Endothelial cell of umbilical vein (primary cell): ENCODE measurements at regions not wholly inside any gene's neighbourhood (a gene's known extent, or its start where the extent isn't known, plus 50 kb on each side); places are given as distances from the start of the nearest gene placed in this dataset.

Source experiments
- BruUV-seq: library from RNA; stranded (reverse); fragments of 400-500 nt; replicated peaks from 2 replicates; lab custom pipeline; 2021; lab: Mats Ljungman, UMichigan
- CTCF ChIA-PET: fragments of 300-600, 350-600 bp; sonication (Branson Sonifier 250); formaldehyde crosslinking; loops from one replicate; lab custom pipeline; 2021; ENCODE audit warnings: antibody characterized with exemption, inconsistent platforms; lab: Charles Lee
- POLR2A ChIA-PET: fragments of 300-600, 350-600 bp; sonication (Branson Sonifier 250); formaldehyde crosslinking; loops from one replicate; lab custom pipeline; 2021; ENCODE audit warnings: antibody characterized with exemption, inconsistent platforms; lab: Charles Lee
- DNase-seq: peaks from one replicate; pipeline ENCODE4 v3.0.0-alpha.2; 2011; ENCODE audit warnings: low read depth, low spot score
- FAIRE-seq: peaks from 2 replicates; lab custom pipeline; 2011; peaks lifted over from hg19 to GRCh38; lab: Jason Lieb, UNC
- H2AFZ ChIP-seq: 2 replicates; pipeline ENCODE4 v1.6.0; 2012; ENCODE audit warnings: low read depth, low read length, control low read depth, inconsistent platforms
- H3K27ac ChIP-seq: 2 replicates; pipeline ENCODE4 v1.5.1; 2011; ENCODE audit warnings: low read depth, mild to moderate bottlenecking, control low read depth, low read length, moderate library complexity; ENCODE audit not compliant: insufficient read depth
- H3K27me3 ChIP-seq, 2 experiments: 2 replicates each; pipeline versions ENCODE4 v1.6.0 to v1.6.1; 2011; ENCODE audit warnings: low read length in 2 of 2, mixed read lengths in 1 of 2; ENCODE audit not compliant: control insufficient read depth in 2 of 2, insufficient read depth in 2 of 2
- H3K36me3 ChIP-seq, 2 experiments: 2 replicates in 1 of 2; 3 replicates in 1 of 2; pipeline ENCODE4 v1.5.1; 2011; ENCODE audit warnings: low read length in 2 of 2, mild to moderate bottlenecking in 1 of 2, moderate library complexity in 1 of 2; ENCODE audit not compliant: control insufficient read depth in 2 of 2, insufficient read depth in 2 of 2; ENCODE audit errors: extremely low read depth in 1 of 2
- H3K4me1 ChIP-seq: 3 replicates; pipeline ENCODE4 v1.5.1; 2011; ENCODE audit warnings: mild to moderate bottlenecking, low read length; ENCODE audit not compliant: control insufficient read depth, insufficient read depth; ENCODE audit errors: extremely low read depth
- H3K4me2 ChIP-seq: 2 replicates; pipeline ENCODE4 v1.6.1; 2011; ENCODE audit warnings: low read length, control low read depth, mixed read lengths; ENCODE audit not compliant: insufficient read depth
- H3K4me3 ChIP-seq, 3 experiments: fragments of 200-600 bp in 1 of 3; sonication (generic), shearing (Covaris generic) in 1 of 3; replicated peaks in 1 of 3; 2 replicates each; pipeline ENCODE4 v1.5.1; 2011 to 2016; ENCODE audit warnings: control low read depth in 3 of 3, low read length in 3 of 3, mild to moderate bottlenecking in 2 of 3, inconsistent platforms in 1 of 3, low read depth in 1 of 3, moderate library complexity in 1 of 3; ENCODE audit not compliant: insufficient read depth in 1 of 3
- H3K79me2 ChIP-seq: 2 replicates; pipeline ENCODE4 v1.6.0; 2012; ENCODE audit warnings: low read length, inconsistent platforms; ENCODE audit not compliant: control insufficient read depth, insufficient read depth
- H3K9ac ChIP-seq: replicated peaks from 2 replicates; pipeline ENCODE3; 2011; ENCODE audit warnings: low read length, control low read depth; ENCODE audit not compliant: insufficient read depth; ENCODE audit errors: extremely low read depth
- H3K9me1 ChIP-seq: replicated peaks from 3 replicates; pipeline ENCODE4 v1.6.0; 2011; ENCODE audit warnings: mild to moderate bottlenecking, low read length; ENCODE audit not compliant: control insufficient read depth, insufficient read depth; ENCODE audit errors: extremely low read depth
- H3K9me3 ChIP-seq: replicated peaks from 2 replicates; pipeline ENCODE4 v1.5.1; 2012; ENCODE audit warnings: low read length, inconsistent platforms; ENCODE audit not compliant: control insufficient read depth, insufficient read depth
- H4K20me1 ChIP-seq: replicated peaks from 2 replicates; pipeline ENCODE3; 2011; ENCODE audit warnings: mild to moderate bottlenecking, low read length; ENCODE audit not compliant: control insufficient read depth, insufficient read depth; ENCODE audit errors: extremely low read depth
- EZH2 ChIP-seq: IDR thresholded peaks from 2 replicates; pipeline ENCODE4 v1.6.1; 2012; ENCODE audit warnings: borderline replicate concordance, low read depth, mild to moderate bottlenecking, moderate library complexity, low read length, inconsistent platforms; ENCODE audit not compliant: severe bottlenecking
- FOS ChIP-seq: IDR thresholded peaks from 2 replicates; pipeline ENCODE4 v1.6.1; 2011; ENCODE audit warnings: mild to moderate bottlenecking, low read length, moderate library complexity, borderline replicate concordance; ENCODE audit not compliant: insufficient read depth
- GATA2 ChIP-seq: IDR thresholded peaks from 2 replicates; pipeline ENCODE4 v1.7.0; 2011; ENCODE audit warnings: low read depth, mild to moderate bottlenecking, moderate library complexity, mixed read lengths, low read length; ENCODE audit not compliant: insufficient read length, insufficient read depth
- JUN ChIP-seq: IDR thresholded peaks from 2 replicates; pipeline ENCODE4 v1.6.1; 2011; ENCODE audit warnings: borderline replicate concordance, low read depth; ENCODE audit not compliant: insufficient read length, insufficient read depth
- MYC ChIP-seq: IDR thresholded peaks from one replicate; pipeline ENCODE4 v1.6.1; 2011; ENCODE audit warnings: mild to moderate bottlenecking, low read depth, low read length
- POLR2A ChIP-seq: IDR thresholded peaks from 2 replicates; pipeline ENCODE4 v1.6.1; 2012; ENCODE audit warnings: low read depth, mild to moderate bottlenecking, control low read depth, low read length
- POLR2AphosphoS5 ChIP-seq: IDR thresholded peaks from 2 replicates; pipeline ENCODE4 v1.6.1; 2012; ENCODE audit warnings: low read depth, mild to moderate bottlenecking, control low read depth, low read length, moderate library complexity; ENCODE audit not compliant: insufficient read depth
- dilution Hi-C: fragments of 300-500 bp; cut with MboI; formaldehyde crosslinking; loops from one replicate; pipeline ENCODE4 v1.15.0; 2019; ENCODE audit warnings: low sequenced_read_pairs; ENCODE audit not compliant: extremely low pct_ligation_motif_present
- intact Hi-C: fragments of 100-400 bp; cut with micrococcal nuclease; formaldehyde crosslinking; loops from one replicate; pipeline ENCODE4 v1.10.0; 2022
- TF ChIP-seq, protein P1 (sequence below), 2 donors: IDR thresholded peaks; 1 replicate in 1 of 2; 2 replicates in 1 of 2; pipeline ENCODE4 v1.5.1; 2011; ENCODE audit warnings: low read length in 2 of 2, mild to moderate bottlenecking in 2 of 2, moderate library complexity in 2 of 2, control low read depth in 1 of 2, inconsistent platforms in 1 of 2, low read depth in 1 of 2; ENCODE audit not compliant: insufficient read depth in 1 of 2; ENCODE audit errors: extremely low read depth in 1 of 2
- TF ChIP-seq, protein P2 (sequence below): IDR thresholded peaks from 2 replicates; pipeline ENCODE4 v1.6.1; 2011; ENCODE audit not compliant: insufficient read depth, insufficient read length

DNA sequence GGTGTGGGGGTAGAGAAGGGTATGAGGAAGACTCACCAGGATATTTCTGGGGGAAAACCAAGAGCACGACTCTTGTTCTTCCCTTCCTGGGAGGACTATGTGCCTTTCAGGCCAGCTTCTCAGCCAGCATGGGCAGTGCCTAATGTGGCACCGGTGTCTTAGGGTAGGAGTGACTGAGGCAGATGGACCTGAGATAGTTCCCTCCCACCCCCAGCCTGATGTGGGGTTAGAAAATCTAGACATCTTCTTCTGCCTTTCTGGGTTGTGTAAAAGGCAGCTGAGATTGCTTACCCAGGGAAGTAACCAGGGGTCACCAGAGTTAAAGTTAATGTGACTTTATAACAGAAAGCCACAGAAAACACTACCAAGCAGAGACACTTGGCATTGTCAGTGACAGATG, 127.3 kb downstream of the TMA16 start:
- Histone ChIP-seq H3K79me2 (no peaks in the 10 kb centered on the region), H3K9me1 (no peaks in the 10 kb centered on the region), H3K9ac (no peak overlapping the region), H3K4me3 (no peak overlapping the region), H3K36me3 (no peaks in the 10 kb centered on the region), H3K27ac (no peak overlapping the region), H3K9me3 (peaks cover 2% of the 10 kb centered on the region), H2AFZ (no peak overlapping the region), H3K4me1 (no peaks in the 10 kb centered on the region), H4K20me1 (no peaks in the 10 kb centered on the region), H3K27me3 (no peaks in the 10 kb centered on the region), H3K4me2 (no peak overlapping the region)
- DNase-seq (no peak), FAIRE-seq (no peak)
- no TSS peak for BruUV-seq
- intact Hi-C loops (no loop called here), dilution Hi-C loops (no loop called here)
- POLR2A ChIA-PET, result no interaction called here
- TF ChIP-seq GATA2 (no peak), JUN (no peak), POLR2A (no peak), EZH2 (no peak), FOS (no peak), POLR2AphosphoS5 (no peak), MYC (no peak)
- TF ChIP-seq, protein P1, sequence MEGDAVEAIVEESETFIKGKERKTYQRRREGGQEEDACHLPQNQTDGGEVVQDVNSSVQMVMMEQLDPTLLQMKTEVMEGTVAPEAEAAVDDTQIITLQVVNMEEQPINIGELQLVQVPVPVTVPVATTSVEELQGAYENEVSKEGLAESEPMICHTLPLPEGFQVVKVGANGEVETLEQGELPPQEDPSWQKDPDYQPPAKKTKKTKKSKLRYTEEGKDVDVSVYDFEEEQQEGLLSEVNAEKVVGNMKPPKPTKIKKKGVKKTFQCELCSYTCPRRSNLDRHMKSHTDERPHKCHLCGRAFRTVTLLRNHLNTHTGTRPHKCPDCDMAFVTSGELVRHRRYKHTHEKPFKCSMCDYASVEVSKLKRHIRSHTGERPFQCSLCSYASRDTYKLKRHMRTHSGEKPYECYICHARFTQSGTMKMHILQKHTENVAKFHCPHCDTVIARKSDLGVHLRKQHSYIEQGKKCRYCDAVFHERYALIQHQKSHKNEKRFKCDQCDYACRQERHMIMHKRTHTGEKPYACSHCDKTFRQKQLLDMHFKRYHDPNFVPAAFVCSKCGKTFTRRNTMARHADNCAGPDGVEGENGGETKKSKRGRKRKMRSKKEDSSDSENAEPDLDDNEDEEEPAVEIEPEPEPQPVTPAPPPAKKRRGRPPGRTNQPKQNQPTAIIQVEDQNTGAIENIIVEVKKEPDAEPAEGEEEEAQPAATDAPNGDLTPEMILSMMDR (IDR thresholded peaks at IDR 0.05; ENCODE audit: extremely low read depth in 1 of 2, insufficient read depth in 1 of 2, low read depth in 1 of 2, low read length in 2 of 2), result no peak
- TF ChIP-seq, protein P2, sequence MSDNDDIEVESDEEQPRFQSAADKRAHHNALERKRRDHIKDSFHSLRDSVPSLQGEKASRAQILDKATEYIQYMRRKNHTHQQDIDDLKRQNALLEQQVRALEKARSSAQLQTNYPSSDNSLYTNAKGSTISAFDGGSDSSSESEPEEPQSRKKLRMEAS, result no peak
- CTCF ChIA-PET, result no interaction called here
